ENCODE measurements at regions not wholly inside any gene's neighbourhood (a gene's known extent, or its start where the extent isn't known, plus 50 kb on each side); places are given as distances from the start of the nearest gene placed in this dataset.

DNA sequence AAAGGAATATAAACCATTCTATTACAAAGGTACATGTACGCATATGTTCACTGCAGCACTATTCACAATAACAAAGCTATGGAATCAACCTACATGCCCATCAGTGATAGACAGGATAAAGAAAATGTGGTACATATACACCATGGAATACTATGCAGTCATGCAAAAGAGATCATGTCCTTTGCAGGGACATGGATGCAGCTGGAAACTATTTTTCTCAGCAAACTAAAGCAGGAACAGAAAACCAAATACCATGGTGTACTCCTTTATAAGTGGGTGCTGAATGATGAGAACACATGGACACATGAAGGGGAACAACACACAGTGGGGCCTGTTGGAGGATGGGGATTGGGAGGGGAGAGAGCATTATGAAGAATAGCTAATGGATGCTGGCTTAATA is 104.6 kb upstream of the CENPW start:
- no peaks in the 10 kb centered on the region for H3K36me3 Mint-ChIP-seq (ENCODE audit: low read depth)
- no peak overlapping the region for H3K4me3 Mint-ChIP-seq
- H3K27me3 Mint-ChIP-seq (ENCODE audit: insufficient read depth), result no peaks in the 10 kb centered on the region
- no peak for DNase-seq
- no peaks in the 10 kb centered on the region for H3K4me1 Mint-ChIP-seq (ENCODE audit: low read depth)
- TF ChIP-seq, protein P1, sequence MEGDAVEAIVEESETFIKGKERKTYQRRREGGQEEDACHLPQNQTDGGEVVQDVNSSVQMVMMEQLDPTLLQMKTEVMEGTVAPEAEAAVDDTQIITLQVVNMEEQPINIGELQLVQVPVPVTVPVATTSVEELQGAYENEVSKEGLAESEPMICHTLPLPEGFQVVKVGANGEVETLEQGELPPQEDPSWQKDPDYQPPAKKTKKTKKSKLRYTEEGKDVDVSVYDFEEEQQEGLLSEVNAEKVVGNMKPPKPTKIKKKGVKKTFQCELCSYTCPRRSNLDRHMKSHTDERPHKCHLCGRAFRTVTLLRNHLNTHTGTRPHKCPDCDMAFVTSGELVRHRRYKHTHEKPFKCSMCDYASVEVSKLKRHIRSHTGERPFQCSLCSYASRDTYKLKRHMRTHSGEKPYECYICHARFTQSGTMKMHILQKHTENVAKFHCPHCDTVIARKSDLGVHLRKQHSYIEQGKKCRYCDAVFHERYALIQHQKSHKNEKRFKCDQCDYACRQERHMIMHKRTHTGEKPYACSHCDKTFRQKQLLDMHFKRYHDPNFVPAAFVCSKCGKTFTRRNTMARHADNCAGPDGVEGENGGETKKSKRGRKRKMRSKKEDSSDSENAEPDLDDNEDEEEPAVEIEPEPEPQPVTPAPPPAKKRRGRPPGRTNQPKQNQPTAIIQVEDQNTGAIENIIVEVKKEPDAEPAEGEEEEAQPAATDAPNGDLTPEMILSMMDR (IDR thresholded peaks at IDR 0.05), result no peak
- H3K27ac Mint-ChIP-seq, result no peak overlapping the region
- H3K9me3 Mint-ChIP-seq, result peaks cover 8% of the 10 kb centered on the region; the same call in 1 of the 2 replicates

DNA sequence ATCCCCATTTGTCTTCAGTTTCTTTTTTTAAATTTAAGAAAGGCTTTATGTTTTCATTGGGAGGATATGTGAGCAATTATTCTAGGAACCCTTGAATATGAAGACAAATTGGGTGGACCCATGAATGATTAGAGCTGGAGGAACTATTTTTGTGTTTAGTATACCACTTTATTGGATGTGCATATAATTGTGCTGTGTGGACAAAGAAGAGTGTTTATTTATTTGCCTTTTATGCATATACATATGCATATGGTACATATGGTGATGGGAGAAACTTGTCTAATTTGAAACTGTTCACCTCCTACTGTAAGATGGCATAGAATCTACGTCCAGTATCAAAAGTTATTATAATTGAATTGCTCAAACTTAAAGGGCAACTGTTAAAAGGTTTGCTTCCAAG is 94.8 kb upstream of the CENPW start:
- H3K36me3 Mint-ChIP-seq (ENCODE audit: low read depth), result no peaks in the 10 kb centered on the region
- H3K27ac Mint-ChIP-seq, result no peak overlapping the region
- no peak overlapping the region for H3K4me3 Mint-ChIP-seq
- no peaks in the 10 kb centered on the region for H3K4me1 Mint-ChIP-seq (ENCODE audit: low read depth)
- TF ChIP-seq, protein P1 (IDR thresholded peaks at IDR 0.05), result no peak
- H3K27me3 Mint-ChIP-seq (ENCODE audit: insufficient read depth), result 0 out of 2 replicates have a peak, but pooled peaks cover 2% of the 10 kb centered on the region
- DNase-seq, result no peak
- H3K9me3 Mint-ChIP-seq, result peaks cover 22% of the 10 kb centered on the region

GRCh38 chr6:126252154-126252553 is 87.8 kb upstream of the CENPW start:
- TF ChIP-seq, protein P1 (IDR thresholded peaks at IDR 0.05), result no peak
- H3K27ac Mint-ChIP-seq, result no peak overlapping the region
- H3K4me3 Mint-ChIP-seq, result no peak overlapping the region
- H3K36me3 Mint-ChIP-seq (ENCODE audit: low read depth), result no peaks in the 10 kb centered on the region
- no peaks in the 10 kb centered on the region for H3K4me1 Mint-ChIP-seq (ENCODE audit: low read depth)
- H3K27me3 Mint-ChIP-seq (ENCODE audit: insufficient read depth), result 0 out of 2 replicates have a peak, but pooled peaks cover 2% of the 10 kb centered on the region
- DNase-seq, result no peak
- peaks cover 5% of the 10 kb centered on the region; the same call in 1 of the 2 replicates for H3K9me3 Mint-ChIP-seq

DNA sequence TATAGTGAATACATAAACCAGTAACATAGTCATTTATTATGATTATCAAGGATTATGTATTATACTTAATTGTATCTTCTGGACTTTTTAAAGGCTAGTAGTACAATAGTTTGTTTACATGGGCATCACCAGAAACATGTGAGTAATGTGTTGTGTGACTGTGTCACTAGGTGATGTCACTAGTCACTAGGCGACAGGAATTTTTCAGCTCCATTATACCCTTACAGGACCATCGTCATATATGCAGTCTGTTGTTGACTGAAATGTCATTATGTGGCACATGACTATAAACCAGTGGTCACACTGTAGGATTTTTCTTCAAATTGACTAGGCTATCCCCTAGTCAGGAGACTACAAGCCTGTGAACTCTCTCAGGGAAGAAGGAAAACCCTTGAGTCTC is 86.5 kb upstream of the CENPW start:
- no peak overlapping the region for H3K4me3 Mint-ChIP-seq
- H3K4me1 Mint-ChIP-seq (ENCODE audit: low read depth), result no peaks in the 10 kb centered on the region
- no peaks in the 10 kb centered on the region for H3K36me3 Mint-ChIP-seq (ENCODE audit: low read depth)
- no peak overlapping the region for H3K27ac Mint-ChIP-seq
- H3K9me3 Mint-ChIP-seq, result peaks cover 11% of the 10 kb centered on the region; the same call in 1 of the 2 replicates
- TF ChIP-seq, protein P1 (IDR thresholded peaks at IDR 0.05), result no peak
- DNase-seq, result no peak
- no peaks in the 10 kb centered on the region for H3K27me3 Mint-ChIP-seq (ENCODE audit: insufficient read depth)

GRCh38 chr6:126258150-126258549 is 81.8 kb upstream of the CENPW start:
- Mint-ChIP-seq H3K36me3 (ENCODE audit: low read depth) (no peaks in the 10 kb centered on the region), H3K9me3 (peaks cover 28% of the 10 kb centered on the region), H3K4me1 (ENCODE audit: low read depth) (no peaks in the 10 kb centered on the region), H3K4me3 (no peak overlapping the region), H3K27ac (no peak overlapping the region), H3K27me3 (ENCODE audit: insufficient read depth) (no peaks in the 10 kb centered on the region; the same call in 1 of the 2 replicates)
- DNase-seq, result no peak
- TF ChIP-seq, protein P1 (IDR thresholded peaks at IDR 0.05), result no peak
